OCI-LY1 (cell line): ENCODE measurements at regions not wholly inside any gene's neighbourhood (a gene's known extent, or its start where the extent isn't known, plus 50 kb on each side); places are given as distances from the start of the nearest gene placed in this dataset.

Experiments used
- H2AFZ ChIP-seq: fragments of 200-600 bp; sonication (generic), shearing (Covaris generic); 2 replicates; pipeline ENCODE4 v1.6.0; 2014; ENCODE audit warnings: antibody characterized with exemption, mild to moderate bottlenecking, low read length
- H3F3A ChIP-seq: fragments of 200-600 bp; sonication (generic), shearing (Covaris generic); 2 replicates; pipeline ENCODE4 v1.6.0; 2014; ENCODE audit warnings: mild to moderate bottlenecking, antibody characterized with exemption, low read length, moderate library complexity; ENCODE audit not compliant: insufficient read depth
- H3K27ac ChIP-seq: fragments of 200-600 bp; sonication (generic); 2 replicates; pipeline ENCODE4 v1.5.1; 2014; ENCODE audit warnings: low read length, mixed run types, mild to moderate bottlenecking, low read depth; ENCODE audit not compliant: poor library complexity, severe bottlenecking
- H3K27me3 ChIP-seq: fragments of 200-600 bp; sonication (generic); 2 replicates; pipeline ENCODE4 v1.6.0; 2014; ENCODE audit warnings: antibody characterized with exemption, mild to moderate bottlenecking, low read length, moderate library complexity; ENCODE audit not compliant: insufficient read depth
- H3K36me3 ChIP-seq: fragments of 200-600 bp; sonication (generic); 2 replicates; pipeline ENCODE4 v1.6.1; 2014; ENCODE audit warnings: mild to moderate bottlenecking, antibody characterized with exemption, low read length, moderate library complexity, mixed read lengths; ENCODE audit not compliant: insufficient read depth
- H3K4me1 ChIP-seq: fragments of 200-600 bp; sonication (generic); 2 replicates; pipeline ENCODE4 v1.5.1; 2014; ENCODE audit warnings: mild to moderate bottlenecking, low read length, moderate library complexity; ENCODE audit not compliant: insufficient read depth, severe bottlenecking
- H3K4me2 ChIP-seq: fragments of 200-600 bp; sonication (generic), shearing (Covaris generic); 2 replicates; pipeline ENCODE4 v1.6.1; 2014; ENCODE audit warnings: low read length
- H3K4me3 ChIP-seq: fragments of 200-600 bp; sonication (generic); 2 replicates; pipeline ENCODE4 v1.5.1; 2014; ENCODE audit warnings: low read length, low read depth, mild to moderate bottlenecking, mixed read lengths; ENCODE audit not compliant: poor library complexity, severe bottlenecking
- H3K79me2 ChIP-seq: fragments of 200-600 bp; shearing (Covaris generic); 2 replicates; pipeline ENCODE4 v1.6.1; 2016; ENCODE audit warnings: mixed run types, low read length, mixed read lengths; ENCODE audit not compliant: insufficient read depth
- H3K9ac ChIP-seq: fragments of 200-600 bp; sonication (generic), shearing (Covaris generic); 2 replicates; pipeline ENCODE4 v1.6.1; 2014; ENCODE audit warnings: mild to moderate bottlenecking, low read length, mixed read lengths
- H3K9me2 ChIP-seq: fragments of 200-600 bp; sonication (generic), shearing (Covaris generic); 2 replicates; pipeline ENCODE4 v1.6.1; 2014; ENCODE audit warnings: low read depth, mild to moderate bottlenecking, low read length, mixed read lengths
- H3K9me3 ChIP-seq: fragments of 200-600 bp; shearing (Covaris generic); 2 replicates; pipeline ENCODE4 v1.6.1; 2014; ENCODE audit warnings: low read length, mixed read lengths
- H4K20me1 ChIP-seq: fragments of 200-600 bp; sonication (generic), shearing (Covaris generic); 2 replicates; pipeline ENCODE4 v1.6.0; 2016; ENCODE audit warnings: mild to moderate bottlenecking, low read length; ENCODE audit not compliant: insufficient read depth
- CTCF ChIP-seq: fragments of 200-600 bp; sonication (generic), shearing (Covaris generic); IDR thresholded peaks from 2 replicates; pipeline ENCODE4 v1.5.1; 2017; ENCODE audit warnings: mild to moderate bottlenecking, antibody characterized with exemption, low read length, moderate library complexity, mixed read lengths
- EZH2 ChIP-seq: fragments of 200-600 bp; sonication (generic), shearing (Covaris generic); IDR thresholded peaks from 2 replicates; pipeline ENCODE4 v1.8.0; 2017; ENCODE audit warnings: borderline replicate concordance, mixed run types, mild to moderate bottlenecking, antibody characterized with exemption, low read length, moderate library complexity, mixed read lengths

GRCh38 chr15:93519599-93519998, 430.6 kb upstream of the RGMA start:
- H3K36me3 ChIP-seq = no peaks in the 10 kb centered on the region
- no peaks in the 10 kb centered on the region for H3K27me3 ChIP-seq
- no peak overlapping the region for H3K9ac ChIP-seq
- no peak overlapping the region for H3K4me3 ChIP-seq
- no peak overlapping the region for H3K27ac ChIP-seq
- H3F3A ChIP-seq = no peaks in the 10 kb centered on the region
- no peaks in the 10 kb centered on the region for H3K4me1 ChIP-seq
- no peak overlapping the region for H2AFZ ChIP-seq
- H3K9me2 ChIP-seq = no peaks in the 10 kb centered on the region
- no peaks in the 10 kb centered on the region for H3K79me2 ChIP-seq
- H3K9me3 ChIP-seq = no peaks in the 10 kb centered on the region
- TF ChIP-seq CTCF (no peak), EZH2 (no peak)
- no peaks in the 10 kb centered on the region for H4K20me1 ChIP-seq
- no peak overlapping the region for H3K4me2 ChIP-seq

GRCh38 chr15:93517176-93517575, 428.2 kb upstream of the RGMA start:
- Histone ChIP-seq H2AFZ (no peak overlapping the region), H4K20me1 (no peaks in the 10 kb centered on the region), H3K4me3 (no peak overlapping the region), H3K9ac (no peak overlapping the region), H3F3A (no peaks in the 10 kb centered on the region), H3K4me2 (no peak overlapping the region), H3K9me2 (no peaks in the 10 kb centered on the region), H3K36me3 (no peaks in the 10 kb centered on the region), H3K9me3 (no peaks in the 10 kb centered on the region), H3K27me3 (no peaks in the 10 kb centered on the region), H3K27ac (no peak overlapping the region), H3K79me2 (no peaks in the 10 kb centered on the region), H3K4me1 (no peaks in the 10 kb centered on the region)
- TF ChIP-seq CTCF = no peak
- TF ChIP-seq EZH2 = no peak

- no peaks in the 10 kb centered on the region for H3K79me2 ChIP-seq
- no peaks in the 10 kb centered on the region for H3K4me1 ChIP-seq
- no peak overlapping the region for H3K4me2 ChIP-seq
- no peaks in the 10 kb centered on the region for H3K27me3 ChIP-seq
- H3F3A ChIP-seq = no peaks in the 10 kb centered on the region
- no peaks in the 10 kb centered on the region for H3K9me3 ChIP-seq
- H3K4me3 ChIP-seq = no peak overlapping the region
- H3K9me2 ChIP-seq = no peaks in the 10 kb centered on the region
- no peak overlapping the region for H3K9ac ChIP-seq
- TF ChIP-seq CTCF (no peak), EZH2 (no peak)
- H3K36me3 ChIP-seq = no peaks in the 10 kb centered on the region
- H2AFZ ChIP-seq = no peak overlapping the region
- H3K27ac ChIP-seq = no peak overlapping the region
- no peaks in the 10 kb centered on the region for H4K20me1 ChIP-seq
Measured at GRCh38 chr15:93515256-93516051, 426.4 kb upstream of the RGMA start.
